A673 (cell line): ENCODE measurements at regions not wholly inside any gene's neighbourhood (a gene's known extent, or its start where the extent isn't known, plus 50 kb on each side); places are given as distances from the start of the nearest gene placed in this dataset.

Experiments used
- EZH2 ChIP-seq: fragments of 200-600 bp; sonication (generic); IDR thresholded peaks from 2 replicates; pipeline ENCODE4 v1.6.1; 2017; ENCODE audit warnings: borderline replicate concordance, low read depth, mild to moderate bottlenecking, mixed read lengths, antibody characterized with exemption, low read length; ENCODE audit not compliant: poor library complexity, severe bottlenecking
- TF ChIP-seq, protein P1 (sequence below): fragments of 300-800, 200-600 bp; sonication (generic); conservative IDR thresholded peaks from 2 replicates; pipeline ENCODE4 v1.5.1; 2017; ENCODE audit warnings: low read depth, mild to moderate bottlenecking, antibody characterized with exemption, low read length, moderate library complexity, mixed read lengths

DNA sequence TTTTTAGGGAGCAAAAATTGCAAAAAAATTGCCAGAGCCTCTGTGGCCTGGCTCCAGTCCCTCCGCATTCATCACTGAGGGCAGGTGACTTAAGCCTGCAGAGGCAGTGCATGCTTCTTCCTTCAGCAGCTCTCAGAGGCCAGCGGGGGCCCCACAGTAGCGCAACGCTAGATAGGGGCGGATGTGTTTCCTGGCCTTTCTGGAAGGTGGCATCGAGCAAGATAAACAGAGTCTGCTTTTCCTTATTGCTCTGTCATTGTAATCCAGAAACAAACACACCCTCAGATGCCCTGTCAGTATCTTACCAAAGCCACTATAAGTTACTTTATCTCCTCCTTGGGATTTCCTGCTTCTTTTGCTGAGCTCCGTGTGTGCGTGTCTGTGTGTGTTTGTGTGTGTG lies 75.5 kb upstream of the IRX6 start:
- TF ChIP-seq, protein P1, sequence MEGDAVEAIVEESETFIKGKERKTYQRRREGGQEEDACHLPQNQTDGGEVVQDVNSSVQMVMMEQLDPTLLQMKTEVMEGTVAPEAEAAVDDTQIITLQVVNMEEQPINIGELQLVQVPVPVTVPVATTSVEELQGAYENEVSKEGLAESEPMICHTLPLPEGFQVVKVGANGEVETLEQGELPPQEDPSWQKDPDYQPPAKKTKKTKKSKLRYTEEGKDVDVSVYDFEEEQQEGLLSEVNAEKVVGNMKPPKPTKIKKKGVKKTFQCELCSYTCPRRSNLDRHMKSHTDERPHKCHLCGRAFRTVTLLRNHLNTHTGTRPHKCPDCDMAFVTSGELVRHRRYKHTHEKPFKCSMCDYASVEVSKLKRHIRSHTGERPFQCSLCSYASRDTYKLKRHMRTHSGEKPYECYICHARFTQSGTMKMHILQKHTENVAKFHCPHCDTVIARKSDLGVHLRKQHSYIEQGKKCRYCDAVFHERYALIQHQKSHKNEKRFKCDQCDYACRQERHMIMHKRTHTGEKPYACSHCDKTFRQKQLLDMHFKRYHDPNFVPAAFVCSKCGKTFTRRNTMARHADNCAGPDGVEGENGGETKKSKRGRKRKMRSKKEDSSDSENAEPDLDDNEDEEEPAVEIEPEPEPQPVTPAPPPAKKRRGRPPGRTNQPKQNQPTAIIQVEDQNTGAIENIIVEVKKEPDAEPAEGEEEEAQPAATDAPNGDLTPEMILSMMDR = no peak
- TF ChIP-seq EZH2 = no peak
